NCI-H146 (cell line): ENCODE measurements at regions not wholly inside any gene's neighbourhood (a gene's known extent, or its start where the extent isn't known, plus 50 kb on each side); places are given as distances from the start of the nearest gene placed in this dataset.
"Not testable (repeated sequence)": the region's sequence is repeated elsewhere in the genome, so short reads cannot be mapped to it uniquely, and the experiment has no call there.

Source experiments
- DNase-seq: peaks from one replicate; lab custom pipeline; 2025; lab: John Stamatoyannopoulos, UW

DNA sequence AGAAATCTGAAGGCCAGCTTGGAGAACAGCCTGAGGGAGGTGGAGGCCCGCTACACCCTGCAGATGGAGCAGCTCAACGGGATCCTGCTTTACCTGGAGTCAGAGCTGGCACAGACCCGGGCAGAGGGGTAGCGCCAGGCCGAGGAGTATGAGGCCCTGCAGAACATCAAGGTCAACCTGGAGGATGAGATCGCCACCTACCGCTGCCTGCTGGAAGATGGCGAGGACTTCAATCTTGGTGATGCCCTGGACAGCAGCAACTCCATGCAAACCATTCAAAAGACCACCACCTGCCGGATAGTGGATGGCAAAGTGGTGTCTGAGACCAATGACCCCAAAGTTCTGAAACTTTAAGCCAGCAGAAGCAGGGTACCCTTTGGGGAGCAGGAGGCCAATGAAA lies 318.4 kb downstream of the ZFHX3 start:
- DNase-seq: not testable (repeated sequence)

DNA sequence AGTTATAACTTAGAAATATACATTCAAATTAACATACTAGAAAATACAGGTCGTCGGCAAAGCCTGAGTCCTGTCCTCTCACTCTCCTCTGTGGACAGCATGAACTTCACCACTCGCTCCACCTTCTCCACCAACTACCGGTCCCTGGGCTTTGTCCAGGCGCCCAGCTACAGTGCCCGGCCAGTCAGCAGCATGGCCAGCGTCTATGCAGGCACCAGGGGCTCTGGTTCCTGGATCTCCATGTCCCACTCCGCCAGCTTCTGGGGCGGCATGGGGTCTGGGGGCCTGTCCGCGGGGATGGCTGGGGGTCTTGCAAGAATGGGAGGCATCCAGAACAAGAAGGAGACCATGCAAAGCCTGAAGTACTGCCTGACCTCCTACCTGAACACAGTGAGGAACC lies 319.4 kb downstream of the ZFHX3 start:
- no peak for DNase-seq

DNA sequence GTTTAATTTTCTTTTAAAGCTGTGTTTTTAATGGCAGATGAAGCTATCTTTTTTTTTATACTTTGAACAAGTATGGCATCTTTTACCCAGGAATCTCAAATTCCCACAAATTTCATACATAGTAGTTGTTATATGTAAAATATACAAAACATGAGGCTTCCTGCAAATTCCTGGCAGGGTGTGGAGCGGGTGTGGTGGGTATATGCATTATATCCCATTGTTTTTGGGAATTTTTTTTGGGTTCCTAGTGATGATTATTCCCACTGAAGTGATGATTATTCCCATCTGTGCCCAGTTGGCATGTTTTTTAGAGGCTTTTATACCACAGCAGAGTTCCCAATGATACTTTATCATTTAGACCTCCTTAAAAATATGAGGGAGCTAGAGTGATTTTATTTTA lies 320.4 kb downstream of the ZFHX3 start:
- no peak for DNase-seq

DNA sequence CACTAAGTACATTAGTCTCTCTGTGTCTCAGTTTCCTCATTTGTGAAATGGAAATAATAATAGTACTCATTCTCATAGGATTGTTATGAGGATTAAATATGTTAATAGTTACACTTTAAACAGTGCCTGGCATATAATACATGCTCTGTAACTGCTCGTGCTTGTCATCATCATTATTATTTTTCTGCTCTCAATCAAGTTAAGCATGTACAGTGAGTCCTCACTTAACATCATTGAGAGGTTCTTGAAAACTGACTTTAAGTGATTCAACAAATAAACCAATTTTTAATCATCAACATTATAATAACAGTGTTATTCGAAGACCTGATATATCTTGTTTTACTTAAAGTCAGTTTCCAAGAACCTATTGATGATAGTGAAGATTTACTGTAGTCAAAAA lies 322.3 kb downstream of the ZFHX3 start:
- no peak for DNase-seq

DNA sequence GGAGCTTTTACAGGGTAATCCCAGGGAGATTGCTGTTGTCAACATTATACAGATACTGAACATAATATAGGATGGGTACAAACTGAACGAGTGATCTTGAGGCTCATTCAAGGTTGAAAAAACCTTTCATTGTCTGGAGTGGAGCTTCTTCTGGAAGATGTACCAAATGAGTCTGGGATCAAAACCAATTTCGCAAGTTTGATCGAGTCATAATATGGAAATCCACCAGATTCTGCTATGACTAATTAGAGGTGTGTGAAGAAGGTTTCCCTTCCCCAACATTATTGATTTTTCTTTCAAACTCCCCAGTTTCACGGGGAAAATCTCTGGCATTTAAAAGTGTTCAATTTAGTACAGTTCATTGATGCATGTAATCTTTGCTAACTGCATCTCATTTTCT lies 324.1 kb downstream of the ZFHX3 start:
- peak; percentile 40 for DNase-seq

DNA sequence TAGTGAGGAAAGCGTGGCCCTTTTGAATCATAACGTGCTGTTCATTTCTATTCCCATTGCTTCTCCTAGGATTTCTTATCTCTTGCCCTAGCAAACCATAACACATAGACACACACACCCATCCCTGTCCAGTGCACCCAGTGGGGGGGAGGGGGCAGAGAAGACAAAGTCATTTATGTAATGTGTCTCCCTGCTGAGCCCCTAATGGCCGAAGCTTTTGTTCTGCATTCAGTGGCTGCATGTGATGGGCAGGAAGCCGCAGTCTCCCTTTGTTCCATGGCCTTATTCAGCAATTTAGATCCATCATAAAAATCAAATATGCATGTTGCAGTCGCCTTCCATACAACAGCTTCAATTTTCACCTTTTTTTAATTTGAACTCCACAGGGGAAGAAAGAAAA lies 325.4 kb downstream of the ZFHX3 start:
- DNase-seq: peak; percentile 99

DNA sequence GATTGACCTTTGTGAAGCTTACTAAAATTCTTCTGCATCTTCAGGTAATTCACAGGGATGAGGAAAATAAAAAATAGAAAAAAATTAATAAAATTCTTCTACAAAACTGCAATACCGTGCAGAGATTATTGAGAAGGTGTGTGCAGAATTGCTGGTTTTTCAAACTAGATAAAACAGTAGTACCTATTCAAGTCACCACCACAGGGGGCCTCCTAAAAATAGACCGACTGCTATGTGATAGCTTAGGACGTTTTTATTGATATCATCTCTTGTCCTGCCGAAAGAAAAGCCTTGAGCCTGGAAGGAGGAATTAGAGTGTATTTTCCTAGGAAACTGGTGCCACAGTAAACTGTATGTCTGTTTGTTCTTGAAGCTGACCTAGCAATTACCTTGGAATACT lies 325.9 kb downstream of the ZFHX3 start:
- peak; percentile 79 for DNase-seq

DNA sequence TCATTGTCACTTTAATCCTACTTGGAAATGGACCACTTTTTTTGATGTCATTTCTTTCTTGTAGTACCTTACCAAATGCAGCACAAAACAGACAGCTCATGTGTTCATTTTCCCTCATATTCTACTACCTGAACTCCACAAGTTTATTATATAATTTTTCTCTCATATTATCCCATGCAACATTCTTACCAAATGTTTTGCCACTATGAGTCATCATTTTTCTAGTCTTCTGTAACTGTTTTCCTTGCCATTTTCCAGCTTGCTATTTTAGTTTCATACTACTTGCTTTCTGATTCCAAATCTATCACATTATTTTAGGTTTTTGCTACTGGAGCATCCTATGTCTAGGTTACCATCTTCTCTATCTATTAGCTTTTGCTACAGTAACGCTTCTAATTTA lies 332.7 kb downstream of the ZFHX3 start:
- no peak for DNase-seq

DNA sequence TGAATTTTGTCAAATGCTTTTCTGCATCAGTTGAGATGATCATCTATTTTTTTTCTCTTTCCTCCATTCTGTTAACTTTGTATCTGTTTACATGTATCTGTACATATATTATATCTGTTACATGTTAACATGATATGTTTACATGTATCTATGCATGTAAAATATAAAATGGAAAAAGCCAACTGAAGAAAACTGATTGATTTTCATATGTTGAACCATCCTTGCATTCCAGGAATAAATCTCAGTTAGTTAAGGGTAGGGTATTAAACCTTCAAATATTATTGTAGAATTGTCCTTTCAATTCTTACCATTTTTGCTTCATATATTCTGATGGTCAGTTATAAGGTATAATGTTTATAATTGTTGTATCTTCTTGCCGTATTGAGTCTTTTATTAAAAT lies 336.1 kb downstream of the ZFHX3 start:
- no peak for DNase-seq

DNA sequence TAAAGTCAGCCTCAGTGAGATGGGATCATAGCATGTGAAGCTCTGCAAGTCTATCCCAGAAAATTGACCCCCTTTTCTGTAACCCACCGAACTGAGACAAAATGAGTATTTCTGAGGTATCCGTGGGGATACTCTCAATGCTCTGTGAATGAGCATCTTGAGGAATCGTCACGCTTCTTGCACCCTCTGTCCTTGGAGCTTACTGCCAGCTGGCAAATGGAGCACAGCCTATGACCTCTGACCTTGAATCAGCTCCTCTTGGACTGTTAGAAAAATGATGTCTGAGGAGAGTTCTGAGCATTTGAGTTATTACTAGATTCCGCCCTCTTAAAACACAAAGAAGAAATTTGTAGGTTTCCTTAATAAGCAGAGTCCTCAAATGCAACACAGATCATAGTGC lies 342.1 kb downstream of the ZFHX3 start:
- DNase-seq: no peak

DNA sequence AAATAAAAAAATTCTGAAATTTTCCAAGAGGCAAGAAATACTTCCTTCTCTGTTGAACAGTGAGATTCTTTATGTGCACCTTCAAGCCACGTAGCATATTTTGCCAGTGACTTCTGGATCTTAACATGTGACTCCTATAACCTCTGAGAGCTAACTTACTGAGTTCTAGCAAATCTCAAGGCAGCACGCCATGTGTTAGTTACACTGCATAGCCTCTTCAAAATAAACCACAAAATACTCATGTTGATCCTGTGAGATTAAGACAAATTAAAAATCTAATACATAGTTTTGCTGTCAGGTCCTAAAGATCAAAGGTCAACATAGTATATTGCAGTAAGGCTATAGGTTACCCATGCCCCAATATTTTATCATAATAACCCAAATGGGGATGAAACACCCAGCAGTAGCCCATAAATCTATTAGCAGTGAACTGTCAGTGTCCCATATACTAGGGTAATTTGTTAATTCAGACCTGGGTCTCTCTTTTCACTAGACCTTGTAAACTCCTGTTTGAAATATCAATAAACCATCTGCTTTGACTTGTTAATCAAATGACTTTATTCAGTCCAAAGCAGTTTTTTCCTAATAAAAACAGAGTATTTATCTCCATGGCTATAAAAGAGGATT lies 343.1 kb downstream of the ZFHX3 start:
- no peak for DNase-seq

DNA sequence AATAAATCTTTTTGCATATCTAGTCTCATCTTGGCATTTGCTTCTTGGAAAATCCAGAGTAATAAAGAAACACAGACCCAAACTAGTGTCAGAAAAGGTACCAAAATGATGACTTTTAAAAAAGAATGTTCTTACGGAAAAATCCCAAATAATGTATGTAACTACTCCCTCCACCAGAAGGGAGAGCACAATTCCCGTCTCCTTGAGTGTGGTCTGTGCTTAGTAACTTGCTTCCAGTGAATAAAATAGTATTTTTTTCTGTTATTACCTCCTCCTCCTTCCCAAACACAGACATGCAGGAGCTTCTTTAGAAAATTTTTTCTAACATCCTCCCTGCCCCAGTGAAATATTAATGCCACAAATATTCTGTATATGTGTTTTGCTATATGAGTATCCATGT lies 358.1 kb downstream of the ZFHX3 start:
- no peak for DNase-seq

DNA sequence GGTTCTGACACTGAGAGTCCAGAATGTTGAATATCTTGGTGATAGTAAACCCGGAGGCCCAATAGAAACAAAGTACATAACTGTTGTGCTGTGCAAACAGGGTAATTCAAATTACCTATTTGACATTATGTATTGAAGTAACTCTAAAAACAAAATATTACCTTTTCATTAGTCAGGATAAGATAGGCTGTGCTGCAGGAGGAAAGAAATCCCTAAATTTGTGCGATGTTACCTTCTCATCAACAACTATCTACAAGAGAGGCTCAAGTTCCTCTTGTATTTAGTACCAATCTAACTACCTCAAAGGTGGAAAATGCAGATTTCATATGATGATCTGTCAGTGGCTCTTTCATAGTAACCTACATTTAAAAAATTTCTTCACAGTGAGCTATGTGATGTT lies 367.2 kb downstream of the ZFHX3 start:
- DNase-seq: no peak

DNA sequence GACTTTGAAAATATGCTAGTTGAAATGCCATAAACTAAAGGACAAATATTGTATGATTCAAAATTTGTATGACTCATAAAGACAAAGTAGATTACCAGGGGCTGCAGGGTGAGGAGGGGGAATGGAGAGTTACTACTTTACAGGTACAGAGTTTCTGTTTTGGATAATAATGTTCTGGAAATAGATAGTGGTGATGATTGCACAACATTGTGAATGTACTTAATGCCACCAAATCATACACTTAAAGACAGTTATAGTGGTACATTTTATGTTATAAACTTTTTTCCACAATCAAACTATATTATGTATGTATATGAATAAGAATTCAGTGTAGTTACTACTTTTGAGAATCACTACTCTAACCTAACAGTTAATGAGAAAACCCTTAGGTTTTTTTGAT lies 368.1 kb downstream of the ZFHX3 start:
- no peak for DNase-seq

DNA sequence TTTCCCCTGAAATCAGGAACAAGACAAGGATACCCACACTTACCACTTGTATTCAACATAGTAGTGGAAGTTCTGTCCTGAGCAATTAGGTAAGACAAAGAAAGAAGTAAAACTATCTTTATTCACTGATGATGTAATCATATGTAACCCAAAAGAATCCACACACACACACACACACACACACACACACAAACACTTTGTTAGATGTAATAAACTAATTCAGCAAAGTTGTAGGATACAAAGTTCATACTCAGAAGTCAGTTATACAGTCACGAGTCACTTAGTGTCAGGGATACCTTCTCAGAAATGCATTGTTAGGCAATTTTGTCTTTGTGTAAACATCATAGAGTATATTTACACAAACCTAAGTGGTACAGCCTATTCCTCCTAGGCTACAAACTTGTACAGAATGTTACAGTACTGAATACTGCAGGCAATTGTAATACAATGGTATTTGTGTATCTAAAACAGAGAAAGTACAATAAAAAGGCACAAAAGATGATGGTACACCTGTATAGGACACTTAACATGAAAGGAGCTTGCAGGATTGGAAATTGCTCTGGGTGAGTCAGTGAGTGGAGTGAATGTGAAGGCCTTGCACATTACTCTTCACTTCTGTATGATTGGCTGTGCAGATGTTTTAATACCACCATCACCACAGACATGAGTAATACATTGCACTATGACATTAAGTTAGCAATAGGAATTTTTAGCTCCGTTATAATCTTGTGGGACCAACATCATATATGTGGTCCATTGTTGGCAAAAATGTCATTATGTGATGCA lies 370.1 kb downstream of the ZFHX3 start:
- DNase-seq: no peak

DNA sequence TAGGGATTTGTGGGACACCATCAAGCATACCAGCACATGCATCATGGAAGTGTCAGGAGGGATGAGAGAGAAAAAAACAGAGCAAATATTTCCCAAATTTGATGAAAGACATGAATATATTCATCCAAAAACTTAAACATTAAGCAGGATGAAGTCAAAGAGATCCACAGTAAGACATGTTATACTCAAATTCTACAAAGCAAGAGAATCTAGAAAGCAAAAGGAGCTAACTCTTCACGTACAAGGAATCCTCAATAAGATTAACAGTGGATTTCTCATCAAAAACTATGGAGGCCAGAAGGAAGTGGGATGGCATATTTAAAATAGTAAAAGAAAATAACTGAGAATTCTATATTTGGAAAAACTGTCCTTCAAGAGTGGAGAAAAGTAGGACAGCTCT lies 374.8 kb downstream of the ZFHX3 start:
- no peak for DNase-seq

DNA sequence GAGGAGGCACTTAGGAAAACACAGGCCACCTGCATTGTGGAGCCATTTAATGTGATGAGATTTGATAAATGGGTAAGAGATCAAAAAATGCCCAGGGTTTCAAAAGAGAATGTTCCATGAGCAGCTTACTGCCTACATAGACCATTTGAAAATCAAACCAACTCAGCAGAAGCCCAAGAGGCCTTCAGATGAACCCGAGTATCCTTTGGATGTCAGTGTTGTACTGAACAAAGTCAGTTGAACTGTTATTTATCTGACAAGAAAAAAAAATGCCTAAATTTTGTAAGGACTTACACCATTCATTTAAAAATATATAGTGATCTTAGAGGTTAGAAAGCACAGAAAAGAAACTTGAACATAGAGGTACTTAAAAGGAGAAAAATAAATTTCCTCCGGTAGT lies 381.7 kb downstream of the ZFHX3 start:
- DNase-seq: no peak

DNA sequence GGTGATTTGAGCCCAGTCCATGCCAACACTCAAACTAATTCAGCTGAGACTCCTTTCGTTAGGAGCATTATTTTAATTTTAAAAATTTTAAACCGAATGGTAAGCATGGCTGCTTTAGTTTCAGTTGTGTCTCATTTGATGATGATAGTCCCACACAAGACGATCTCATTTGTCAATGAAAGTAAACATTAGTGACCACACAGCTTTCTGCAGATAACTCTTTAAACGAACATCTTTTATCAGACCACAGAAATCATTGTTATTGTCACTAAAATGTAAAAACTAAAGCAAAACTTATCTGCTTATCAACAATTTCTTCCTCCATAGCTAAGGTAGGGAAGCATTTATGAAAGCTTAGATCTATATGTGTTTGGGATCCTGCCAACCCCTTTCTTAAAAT lies 382.2 kb downstream of the ZFHX3 start:
- no peak for DNase-seq

DNA sequence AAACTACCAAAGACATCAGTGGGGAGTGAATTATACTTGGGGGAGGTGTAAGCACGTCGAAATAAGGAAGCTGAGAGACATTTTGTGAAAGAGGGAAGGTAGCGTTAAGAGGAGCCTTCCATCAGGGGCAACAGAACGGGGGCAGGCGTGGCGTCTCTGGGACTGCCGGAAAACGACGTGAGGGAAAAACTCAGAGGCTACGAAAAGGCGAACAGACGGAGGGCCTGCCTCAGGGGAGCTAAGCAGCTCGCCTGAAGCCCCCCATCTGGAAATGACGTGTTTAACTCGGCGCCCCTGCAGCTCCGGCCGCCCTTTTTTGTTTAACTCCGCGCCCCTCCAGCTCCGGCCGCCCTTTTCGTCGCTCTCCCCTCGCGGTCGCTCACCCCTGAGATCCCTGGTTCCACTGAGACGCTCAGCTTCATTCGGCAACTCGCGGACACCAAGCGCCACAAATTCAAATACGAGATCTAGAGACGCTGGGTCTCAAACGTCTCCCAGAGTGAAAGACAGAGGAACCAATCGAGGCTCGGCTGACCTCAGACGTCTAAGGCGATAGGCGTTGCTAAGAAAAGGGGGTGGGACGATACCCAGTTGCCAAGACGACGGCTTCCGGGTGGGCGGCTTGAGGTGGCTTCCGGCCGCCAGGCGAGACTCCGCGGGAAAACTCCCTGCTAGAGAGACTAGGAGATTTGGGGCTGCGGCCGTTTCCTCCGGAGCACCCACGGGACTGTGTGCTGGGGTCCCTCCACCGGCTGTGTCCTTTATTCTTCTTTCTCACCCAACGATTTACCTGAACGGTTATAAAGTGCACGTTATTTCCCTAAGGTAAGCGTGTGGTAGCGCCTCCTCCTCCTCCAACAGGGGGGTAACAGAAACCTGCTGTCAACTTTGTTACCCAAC lies 383.2 kb downstream of the ZFHX3 start:
- peak; percentile 98 for DNase-seq

DNA sequence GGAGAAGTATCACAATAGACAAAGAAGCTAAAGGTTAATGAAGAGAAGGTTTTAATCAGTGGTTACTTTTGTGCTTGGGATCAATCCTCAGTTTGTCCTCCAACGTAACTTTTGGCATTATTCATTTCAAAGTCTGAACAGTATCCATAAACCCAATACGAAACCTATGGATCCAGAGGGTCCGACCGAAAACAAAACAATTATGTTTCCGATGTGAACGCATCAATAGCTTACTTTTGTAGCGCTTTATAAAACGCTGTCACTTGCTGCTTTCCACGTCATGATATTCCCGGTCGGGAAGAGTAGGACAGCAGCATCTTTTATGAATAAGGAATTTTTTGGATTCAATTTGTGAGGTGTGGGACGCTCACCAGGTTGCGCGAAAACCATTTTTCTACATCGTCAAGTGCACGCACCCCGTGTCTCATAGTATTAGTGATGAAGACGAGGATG lies 383.8 kb downstream of the ZFHX3 start:
- DNase-seq: no peak

DNA sequence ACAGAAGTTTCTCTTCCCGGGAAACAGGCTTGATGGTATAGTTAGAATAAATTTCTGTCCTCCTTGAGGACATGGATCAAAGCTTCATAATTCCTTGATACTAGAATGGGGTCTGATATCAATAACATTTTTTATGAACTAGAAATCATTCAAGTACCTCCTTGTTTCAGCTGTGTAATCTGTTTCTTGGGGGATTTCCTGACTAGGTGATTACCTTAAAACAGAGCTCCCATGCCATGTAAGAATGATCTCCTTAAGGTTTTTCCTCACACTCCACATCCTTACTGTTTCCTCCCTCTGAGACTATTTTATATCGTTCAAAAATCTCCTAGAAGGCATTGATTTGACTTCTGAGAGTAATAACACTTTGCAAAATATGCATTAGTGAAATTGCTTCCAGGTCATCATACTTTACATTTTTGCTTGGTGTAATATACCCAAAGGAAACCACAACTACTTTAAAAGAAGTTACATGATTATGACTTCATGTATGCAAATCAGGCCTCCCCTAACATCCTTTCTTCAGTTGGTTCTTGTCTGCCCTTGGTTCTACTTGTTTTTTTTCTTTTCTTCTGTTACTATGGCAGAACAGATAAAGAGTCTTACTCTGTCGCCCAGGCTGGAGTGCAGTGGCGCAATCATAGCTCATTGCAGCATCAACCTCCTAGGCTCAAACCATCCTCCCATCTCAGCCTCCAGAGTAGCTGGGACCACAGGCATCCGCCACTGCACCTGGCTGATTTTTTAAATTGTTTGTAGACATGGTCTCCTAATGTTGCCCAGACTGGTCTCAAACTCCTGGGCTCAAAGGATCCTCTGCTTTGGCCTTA lies 388.8 kb downstream of the ZFHX3 start:
- no peak for DNase-seq

DNA sequence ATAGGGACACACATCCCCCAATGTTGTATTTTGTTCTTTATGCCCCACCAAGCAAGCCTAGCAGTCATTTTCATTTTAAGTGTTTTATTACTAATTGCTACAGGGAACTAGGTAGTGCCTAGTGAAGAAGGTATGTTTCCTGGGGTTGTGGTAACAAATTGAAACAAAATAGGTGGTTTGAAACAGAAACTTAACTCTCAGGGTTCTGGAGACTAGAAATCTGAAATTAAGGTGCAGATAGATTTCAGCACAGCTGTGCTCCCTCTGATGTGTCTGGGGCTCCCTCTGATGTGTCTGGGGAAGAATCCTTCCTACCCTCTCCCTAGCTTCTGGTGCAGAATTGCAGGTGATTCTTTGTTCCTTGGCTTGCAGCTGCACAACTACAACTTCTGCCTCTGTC lies 390.1 kb downstream of the ZFHX3 start:
- DNase-seq: no peak
